ENCODE measurements at regions not wholly inside any gene's neighbourhood (a gene's known extent, or its start where the extent isn't known, plus 50 kb on each side); places are given as distances from the start of the nearest gene placed in this dataset.

DNA sequence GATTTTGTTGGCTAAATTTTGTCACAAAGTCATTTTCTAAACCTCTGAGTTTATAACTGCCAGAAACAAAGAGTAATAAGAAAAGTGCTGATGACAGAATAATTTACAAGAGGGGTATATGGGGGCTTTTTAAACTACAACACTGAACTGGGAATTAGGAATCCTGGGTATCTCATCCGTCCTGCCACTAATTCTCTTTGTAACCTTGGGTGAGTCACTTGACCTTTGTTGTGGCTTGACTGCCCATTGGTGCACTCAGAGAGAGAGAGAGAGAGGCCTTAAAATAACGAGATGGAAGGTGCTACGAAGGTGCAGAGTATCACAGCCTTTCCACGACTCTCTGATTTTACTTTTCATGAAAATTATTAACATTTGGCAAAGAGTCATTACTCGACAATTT lies 130.3 kb upstream of the CNTLN start:
- H3K56ac ChIP-seq (ENCODE audit: extremely low read depth, insufficient read depth, low read length): no peak overlapping the region
- peak; percentile 30; the same call in 1 of the 2 replicates for ATAC-seq (ENCODE audit: low read depth)
- ChIA-PET POLR2A (ENCODE audit: unreplicated experiment) (interaction anchor here (0.5 kb wide), 1 partner anchor 39 kb away, joined by 5 read pairs; no protein-coding TSS in a partner anchor), CTCF (interaction anchor here (0.6 to 0.7 kb wide), 2 partner anchors 109 to 321 kb away, joined by 3 to 4 read pairs; no protein-coding TSS in a partner anchor)
- peak overlapping the region; percentile 36 for H3K4me2 ChIP-seq (ENCODE audit: low read depth, low read length)
- peak overlapping the region; percentile 46 for H2BK5ac ChIP-seq (ENCODE audit: low read depth, low read length, poor library complexity, severe bottlenecking)
- H4K8ac ChIP-seq (ENCODE audit: low read depth in 2 of 2, low read length in 2 of 2): 0 out of 4 replicates have a peak overlapping the region, but pooled peaks have one; percentile 20 to 64
- no peak overlapping the region for H2BK15ac ChIP-seq (ENCODE audit: low read depth, low read length)
- no peaks in the 10 kb centered on the region for H3K36me3 ChIP-seq (ENCODE audit: control insufficient read depth, insufficient read depth, low read length)
- H2AK9ac ChIP-seq (replicated peaks; ENCODE audit: low read depth, low read length, poor library complexity): no peak overlapping the region
- H3K23ac ChIP-seq (ENCODE audit: low read depth, low read length): no peak overlapping the region
- no peak overlapping the region for H2AK5ac ChIP-seq (ENCODE audit: low read depth, low read length)
- no peak overlapping the region for H3K4me3 ChIP-seq (ENCODE audit: insufficient read depth, low read depth, low read length)
- no peaks in the 10 kb centered on the region for H3K79me1 ChIP-seq (ENCODE audit: low read depth in 1 of 2, low read length in 2 of 2)
- no peaks in the 10 kb centered on the region for H4K20me1 ChIP-seq (ENCODE audit: insufficient read depth, low read length)
- DNase-seq: peak; percentile 49
- peak overlapping the region; percentile 3; the same call in 1 of the 2 replicates for H2BK120ac ChIP-seq (ENCODE audit: low read depth, low read length)
- no peak overlapping the region for H4K91ac ChIP-seq (ENCODE audit: insufficient read depth, low read depth, low read length)
- TF ChIP-seq MAFK (IDR thresholded peaks at IDR 0.05; ENCODE audit: low read depth, low read length): peak; percentile 13; the same call in 1 of the 2 replicates
- no peak for TF ChIP-seq MAZ (IDR thresholded peaks at IDR 0.05; ENCODE audit: borderline replicate concordance, low read depth, low read length)
- no peak overlapping the region for H2AFZ ChIP-seq (replicated peaks; ENCODE audit: low read length, poor library complexity)
- peaks cover 3% of the 10 kb centered on the region for H3K4me1 ChIP-seq (ENCODE audit: control insufficient read depth, insufficient read depth, low read length)
- no TSS peak for BruUV-seq (replicated peaks)
- H3K27ac ChIP-seq (ENCODE audit: insufficient read depth, low read length): peak overlapping the region; percentile 24; the same call in 1 of the 2 replicates
- WGBS, 2 experiments (ENCODE audit: extremely low coverage in 2 of 2, insufficient read length in 1 of 2): no CpG with 5 or more reads among the region's 5 CpGs
- H3K27me3 ChIP-seq (ENCODE audit: control insufficient read depth, insufficient read depth, low read length): no peaks in the 10 kb centered on the region
- H3K9me3 ChIP-seq (ENCODE audit: control insufficient read depth, insufficient read depth, low read length): no peaks in the 10 kb centered on the region
- dilution Hi-C loops (cut with HindIII; ENCODE audit: low sequenced_read_pairs, unreplicated experiment): no loop called here
- intact Hi-C loops (cut with micrococcal nuclease): no loop called here
- 0 out of 2 replicates have a peak overlapping the region, but pooled peaks have one; percentile 22 for H3K4ac ChIP-seq (ENCODE audit: low read depth, low read length)
- H3K9me1 ChIP-seq (ENCODE audit: insufficient read depth, low read length): no peaks in the 10 kb centered on the region
- H3K14ac ChIP-seq (replicated peaks; ENCODE audit: low read depth, low read length): no peak overlapping the region
- H2BK20ac ChIP-seq (ENCODE audit: low read depth, low read length): peak overlapping the region; percentile 53; the same call in 1 of the 2 replicates
- in situ Hi-C loops (cut with MboI; ENCODE audit: low sequenced_read_pairs): no loop called here
- peak overlapping the region; percentile 26; the same call in 1 of the 2 replicates for H4K5ac ChIP-seq (ENCODE audit: low read depth, low read length)
- peak overlapping the region; percentile 17 for H3K18ac ChIP-seq (ENCODE audit: low read depth, low read length)
- no peak overlapping the region for H3K9ac ChIP-seq (ENCODE audit: low read depth, low read length)

Measured in IMR-90 (cell line).